HEK293 (cell line): ENCODE measurements at regions not wholly inside any gene's neighbourhood (a gene's known extent, or its start where the extent isn't known, plus 50 kb on each side); places are given as distances from the start of the nearest gene placed in this dataset.

Source experiments
- PATZ1 ChIP-seq: fragments of 450-650 bp; formaldehyde crosslinking; IDR thresholded peaks from 2 replicates; pipeline ENCODE4 v1.5.1; 2016; ENCODE audit warnings: missing biosample characterization, missing genetic modification characterization
- TF ChIP-seq, protein P1 (sequence below): fragments of 450-650 bp; formaldehyde crosslinking; IDR thresholded peaks from 2 replicates; pipeline ENCODE4 v1.5.1; 2016; ENCODE audit warnings: missing biosample characterization, missing genetic modification characterization
- TF ChIP-seq, protein P2 (sequence below): fragments of 450-650 bp; formaldehyde crosslinking; IDR thresholded peaks from 2 replicates; pipeline ENCODE4 v1.5.1; 2016; ENCODE audit warnings: missing biosample characterization, missing genetic modification characterization
- TF ChIP-seq, protein P3 (sequence below): fragments of 450-650 bp; formaldehyde crosslinking; IDR thresholded peaks from 2 replicates; pipeline ENCODE4 v1.5.1; 2016; ENCODE audit warnings: missing biosample characterization, missing genetic modification characterization

DNA sequence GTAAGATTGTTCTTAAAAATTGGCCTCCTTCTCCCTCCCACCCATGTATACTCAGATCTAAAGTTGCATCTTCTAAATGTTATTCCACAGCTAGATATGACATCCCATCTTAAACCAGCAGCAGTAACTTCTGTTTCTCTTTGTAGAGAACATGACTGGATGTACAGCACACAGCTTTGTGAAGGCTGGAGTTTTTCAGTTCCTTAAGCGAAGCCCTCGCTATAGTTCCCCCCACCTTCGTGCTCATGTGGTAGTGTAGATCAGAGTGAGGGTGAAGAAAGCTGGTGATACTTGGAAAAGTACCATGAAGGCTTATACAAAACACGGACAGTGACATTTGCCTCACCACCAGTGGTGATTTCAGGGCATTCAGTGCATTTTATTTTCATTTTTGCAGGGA, 137.5 kb downstream of the MAT2B start:
- TF ChIP-seq, protein P1, sequence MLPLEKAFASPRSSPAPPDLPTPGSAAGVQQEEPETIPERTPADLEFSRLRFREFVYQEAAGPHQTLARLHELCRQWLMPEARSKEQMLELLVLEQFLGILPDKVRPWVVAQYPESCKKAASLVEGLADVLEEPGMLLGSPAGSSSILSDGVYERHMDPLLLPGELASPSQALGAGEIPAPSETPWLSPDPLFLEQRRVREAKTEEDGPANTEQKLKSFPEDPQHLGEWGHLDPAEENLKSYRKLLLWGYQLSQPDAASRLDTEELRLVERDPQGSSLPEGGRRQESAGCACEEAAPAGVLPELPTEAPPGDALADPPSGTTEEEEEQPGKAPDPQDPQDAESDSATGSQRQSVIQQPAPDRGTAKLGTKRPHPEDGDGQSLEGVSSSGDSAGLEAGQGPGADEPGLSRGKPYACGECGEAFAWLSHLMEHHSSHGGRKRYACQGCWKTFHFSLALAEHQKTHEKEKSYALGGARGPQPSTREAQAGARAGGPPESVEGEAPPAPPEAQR (tag by site-specific recombination): no peak
- TF ChIP-seq, protein P2, sequence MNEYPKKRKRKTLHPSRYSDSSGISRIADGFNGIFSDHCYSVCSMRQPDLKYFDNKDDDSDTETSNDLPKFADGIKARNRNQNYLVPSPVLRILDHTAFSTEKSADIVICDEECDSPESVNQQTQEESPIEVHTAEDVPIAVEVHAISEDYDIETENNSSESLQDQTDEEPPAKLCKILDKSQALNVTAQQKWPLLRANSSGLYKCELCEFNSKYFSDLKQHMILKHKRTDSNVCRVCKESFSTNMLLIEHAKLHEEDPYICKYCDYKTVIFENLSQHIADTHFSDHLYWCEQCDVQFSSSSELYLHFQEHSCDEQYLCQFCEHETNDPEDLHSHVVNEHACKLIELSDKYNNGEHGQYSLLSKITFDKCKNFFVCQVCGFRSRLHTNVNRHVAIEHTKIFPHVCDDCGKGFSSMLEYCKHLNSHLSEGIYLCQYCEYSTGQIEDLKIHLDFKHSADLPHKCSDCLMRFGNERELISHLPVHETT (tag by site-specific recombination): no peak
- TF ChIP-seq, protein P3, sequence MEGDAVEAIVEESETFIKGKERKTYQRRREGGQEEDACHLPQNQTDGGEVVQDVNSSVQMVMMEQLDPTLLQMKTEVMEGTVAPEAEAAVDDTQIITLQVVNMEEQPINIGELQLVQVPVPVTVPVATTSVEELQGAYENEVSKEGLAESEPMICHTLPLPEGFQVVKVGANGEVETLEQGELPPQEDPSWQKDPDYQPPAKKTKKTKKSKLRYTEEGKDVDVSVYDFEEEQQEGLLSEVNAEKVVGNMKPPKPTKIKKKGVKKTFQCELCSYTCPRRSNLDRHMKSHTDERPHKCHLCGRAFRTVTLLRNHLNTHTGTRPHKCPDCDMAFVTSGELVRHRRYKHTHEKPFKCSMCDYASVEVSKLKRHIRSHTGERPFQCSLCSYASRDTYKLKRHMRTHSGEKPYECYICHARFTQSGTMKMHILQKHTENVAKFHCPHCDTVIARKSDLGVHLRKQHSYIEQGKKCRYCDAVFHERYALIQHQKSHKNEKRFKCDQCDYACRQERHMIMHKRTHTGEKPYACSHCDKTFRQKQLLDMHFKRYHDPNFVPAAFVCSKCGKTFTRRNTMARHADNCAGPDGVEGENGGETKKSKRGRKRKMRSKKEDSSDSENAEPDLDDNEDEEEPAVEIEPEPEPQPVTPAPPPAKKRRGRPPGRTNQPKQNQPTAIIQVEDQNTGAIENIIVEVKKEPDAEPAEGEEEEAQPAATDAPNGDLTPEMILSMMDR (tag by site-specific recombination): no peak
- no peak for TF ChIP-seq PATZ1 (tag by site-specific recombination)
